ENCODE measurements at regions not wholly inside any gene's neighbourhood (a gene's known extent, or its start where the extent isn't known, plus 50 kb on each side); places are given as distances from the start of the nearest gene placed in this dataset.

- Histone ChIP-seq H3K36me3 (ENCODE audit: control insufficient read depth, insufficient read depth, low read length) (no peaks in the 10 kb centered on the region), H3K4me3 (ENCODE audit: low read depth, low read length) (no peak overlapping the region), H3K27me3 (ENCODE audit: control insufficient read depth, insufficient read depth, low read length) (no peaks in the 10 kb centered on the region)
- TF ChIP-seq, protein P1, sequence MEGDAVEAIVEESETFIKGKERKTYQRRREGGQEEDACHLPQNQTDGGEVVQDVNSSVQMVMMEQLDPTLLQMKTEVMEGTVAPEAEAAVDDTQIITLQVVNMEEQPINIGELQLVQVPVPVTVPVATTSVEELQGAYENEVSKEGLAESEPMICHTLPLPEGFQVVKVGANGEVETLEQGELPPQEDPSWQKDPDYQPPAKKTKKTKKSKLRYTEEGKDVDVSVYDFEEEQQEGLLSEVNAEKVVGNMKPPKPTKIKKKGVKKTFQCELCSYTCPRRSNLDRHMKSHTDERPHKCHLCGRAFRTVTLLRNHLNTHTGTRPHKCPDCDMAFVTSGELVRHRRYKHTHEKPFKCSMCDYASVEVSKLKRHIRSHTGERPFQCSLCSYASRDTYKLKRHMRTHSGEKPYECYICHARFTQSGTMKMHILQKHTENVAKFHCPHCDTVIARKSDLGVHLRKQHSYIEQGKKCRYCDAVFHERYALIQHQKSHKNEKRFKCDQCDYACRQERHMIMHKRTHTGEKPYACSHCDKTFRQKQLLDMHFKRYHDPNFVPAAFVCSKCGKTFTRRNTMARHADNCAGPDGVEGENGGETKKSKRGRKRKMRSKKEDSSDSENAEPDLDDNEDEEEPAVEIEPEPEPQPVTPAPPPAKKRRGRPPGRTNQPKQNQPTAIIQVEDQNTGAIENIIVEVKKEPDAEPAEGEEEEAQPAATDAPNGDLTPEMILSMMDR (IDR thresholded peaks at IDR 0.05; ENCODE audit: insufficient read depth, low read length, poor library complexity, severe bottlenecking) = no peak
- DNase-seq (ENCODE audit: low read depth) = no peak
Observed at GRCh38 chr5:56617998-56618397, 197.4 kb upstream of the MAP3K1 start.

DNA sequence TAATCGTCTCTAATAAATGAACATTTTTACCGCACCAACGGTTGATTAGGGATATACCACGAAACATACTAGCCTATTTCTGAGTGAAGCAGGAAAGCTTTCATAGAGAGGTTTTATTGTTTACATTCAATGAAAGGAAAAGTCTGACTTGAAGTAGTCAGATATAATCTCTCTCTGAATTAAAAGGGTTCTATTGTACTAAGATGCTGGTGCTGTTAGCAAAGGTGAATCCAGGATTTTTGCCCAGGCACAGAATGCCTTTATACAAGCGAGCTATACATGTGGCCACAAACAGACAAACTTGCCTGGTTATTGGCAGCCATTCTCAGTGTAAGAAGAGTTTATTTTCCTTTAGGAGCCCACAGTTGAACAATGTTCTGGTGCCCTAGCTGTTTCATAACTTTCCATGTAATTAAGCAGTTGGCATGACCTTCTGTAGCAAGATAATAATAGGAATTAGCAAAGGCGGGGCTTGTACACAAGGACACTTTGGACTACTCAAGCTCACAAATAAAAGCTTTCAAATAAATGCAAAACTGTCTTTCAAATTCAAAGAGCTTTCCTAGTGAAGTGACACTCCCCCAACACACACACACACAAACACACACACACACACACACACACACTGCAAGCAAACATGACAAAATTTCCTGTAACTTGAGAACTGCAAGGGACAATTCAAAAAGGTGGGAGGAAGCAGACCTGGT, 198.7 kb upstream of the MAP3K1 start:
- H3K27me3 ChIP-seq (ENCODE audit: control insufficient read depth, insufficient read depth, low read length) = no peaks in the 10 kb centered on the region
- TF ChIP-seq, protein P1 (IDR thresholded peaks at IDR 0.05; ENCODE audit: insufficient read depth, low read length, poor library complexity, severe bottlenecking) = no peak

GRCh38 chr5:56615361-56616153, 199.8 kb upstream of the MAP3K1 start:
- Histone ChIP-seq H3K27me3 (ENCODE audit: control insufficient read depth, insufficient read depth, low read length) (no peaks in the 10 kb centered on the region), H3K36me3 (ENCODE audit: control insufficient read depth, insufficient read depth, low read length) (no peaks in the 10 kb centered on the region), H3K4me3 (ENCODE audit: low read depth, low read length) (no peak overlapping the region)
- DNase-seq (ENCODE audit: low read depth) = no peak
- TF ChIP-seq, protein P1 (IDR thresholded peaks at IDR 0.05; ENCODE audit: insufficient read depth, low read length, poor library complexity, severe bottlenecking) = no peak

More for the DNA sequence above, 198.7 kb upstream of the MAP3K1 start:
- H3K36me3 ChIP-seq (ENCODE audit: control insufficient read depth, insufficient read depth, low read length) = no peaks in the 10 kb centered on the region
- no peak overlapping the region for H3K4me3 ChIP-seq (ENCODE audit: low read depth, low read length)
- DNase-seq (ENCODE audit: low read depth) = no peak

DNA sequence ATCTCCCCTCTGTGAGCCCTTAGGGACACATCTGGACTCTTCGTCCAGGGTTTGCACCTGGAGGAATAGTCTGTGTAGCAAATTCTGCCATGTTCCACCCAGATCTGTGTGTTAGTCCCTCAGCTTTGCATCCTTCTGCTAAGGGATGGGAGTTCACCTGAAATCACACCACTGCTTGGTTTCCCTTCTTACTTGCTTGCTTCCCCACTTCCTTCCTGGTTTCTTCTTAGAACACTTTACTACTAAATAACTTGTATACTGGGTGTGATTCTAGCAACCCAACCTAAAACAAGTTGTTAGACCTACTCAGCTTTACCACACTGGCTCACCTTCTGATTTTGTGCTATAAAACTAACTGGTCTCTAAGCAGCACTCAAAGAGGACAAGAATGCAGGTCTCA, 202.6 kb upstream of the MAP3K1 start:
- Histone ChIP-seq H3K36me3 (ENCODE audit: control insufficient read depth, insufficient read depth, low read length) (no peaks in the 10 kb centered on the region), H3K27me3 (ENCODE audit: control insufficient read depth, insufficient read depth, low read length) (no peaks in the 10 kb centered on the region), H3K4me3 (ENCODE audit: low read depth, low read length) (no peak overlapping the region)
- TF ChIP-seq, protein P1 (IDR thresholded peaks at IDR 0.05; ENCODE audit: insufficient read depth, low read length, poor library complexity, severe bottlenecking) = no peak
- no peak for DNase-seq (ENCODE audit: low read depth)

GRCh38 chr5:56612353-56612752, 203.0 kb upstream of the MAP3K1 start:
- Histone ChIP-seq H3K36me3 (ENCODE audit: control insufficient read depth, insufficient read depth, low read length) (no peaks in the 10 kb centered on the region), H3K27me3 (ENCODE audit: control insufficient read depth, insufficient read depth, low read length) (no peaks in the 10 kb centered on the region), H3K4me3 (ENCODE audit: low read depth, low read length) (no peak overlapping the region)
- TF ChIP-seq, protein P1 (IDR thresholded peaks at IDR 0.05; ENCODE audit: insufficient read depth, low read length, poor library complexity, severe bottlenecking) = no peak
- no peak for DNase-seq (ENCODE audit: low read depth)
